Gastrocnemius medialis (tissue), 4 donors: ENCODE measurements at regions not wholly inside any gene's neighbourhood (a gene's known extent, or its start where the extent isn't known, plus 50 kb on each side); places are given as distances from the start of the nearest gene placed in this dataset.
"Not testable (repeated sequence)": the region's sequence is repeated elsewhere in the genome, so short reads cannot be mapped to it uniquely, and the experiment has no call there.

Experiments
- ATAC-seq, 2 donors: fragments of 150-250 bp; one replicate each; pipeline ENCODE4 v1.9.1; 2016
- DNase-seq, 2 donors: peaks; one replicate each; pipeline ENCODE4 v3.0.0-alpha.2; 2019
- H3K27ac ChIP-seq, 4 donors: fragments of 200-600 bp; sonication (generic); 1 replicate in 1 of 4; 2 replicates in 3 of 4; pipeline ENCODE4 v1.5.1; 2016 to 2018; ENCODE audit warnings: mild to moderate bottlenecking in 2 of 4, moderate library complexity in 1 of 4
- H3K27me3 ChIP-seq, 3 donors: fragments of 200-600 bp; sonication (generic) in 2 of 3; 1 replicate in 1 of 3; 2 replicates in 2 of 3; pipeline versions ENCODE4 v1.5.1 to v1.6.0; 2016 to 2019; ENCODE audit warnings: mild to moderate bottlenecking in 1 of 3, moderate library complexity in 1 of 3
- H3K36me3 ChIP-seq, 2 donors: fragments of 200-600 bp; sonication (generic) in 1 of 2; one replicate each; pipeline ENCODE4 v1.5.1; 2017 to 2018
- H3K4me1 ChIP-seq, 2 donors: fragments of 200-600 bp; sonication (generic) in 1 of 2; one replicate each; pipeline ENCODE4 v1.5.1; 2016 to 2017; ENCODE audit warnings: mild to moderate bottlenecking in 2 of 2
- H3K4me3 ChIP-seq, 4 donors: fragments of 200-600 bp; sonication (generic) in 3 of 4; 1 replicate in 1 of 4; 2 replicates in 3 of 4; pipeline ENCODE4 v1.5.1; 2016 to 2019; ENCODE audit warnings: mild to moderate bottlenecking in 2 of 4
- H3K9me3 ChIP-seq, 3 donors: fragments of 200-600 bp; sonication (generic) in 2 of 3; 1 replicate in 1 of 3; 2 replicates in 2 of 3; pipeline ENCODE4 v1.5.1; 2016 to 2019
- POLR2A ChIP-seq, 2 donors: fragments of 450-650 bp; IDR thresholded peaks; one replicate each; pipeline ENCODE4 v1.6.1; 2017; ENCODE audit warnings: antibody characterized with exemption in 2 of 2, mild to moderate bottlenecking in 2 of 2, moderate library complexity in 2 of 2
- in situ Hi-C, 4 donors: fragments of 200-750 bp; cut with MboI; loops; one replicate each; pipeline versions ENCODE4 v1.15.0 to v1.8.0; 2017; ENCODE audit warnings: low sequenced_read_pairs in 4 of 4
- intact Hi-C: fragments of 100-400 bp; cut with DNase I; formaldehyde crosslinking; loops from one replicate; pipeline ENCODE4 v1.15.1; 2023; ENCODE audit warnings: low total_unique reads
- TF ChIP-seq, protein P1 (sequence below), 5 experiments: fragments of 450-650 bp in 3 of 5; fragments of 200-600 bp in 2 of 5; sonication (generic) in 2 of 5; IDR thresholded peaks in 4 of 5; conservative IDR thresholded peaks in 1 of 5; 1 replicate in 4 of 5; 2 replicates in 1 of 5; pipeline ENCODE4 v1.5.1; 2016 to 2019; ENCODE audit warnings: antibody characterized with exemption in 5 of 5, mild to moderate bottlenecking in 3 of 5, moderate library complexity in 3 of 5

DNA sequence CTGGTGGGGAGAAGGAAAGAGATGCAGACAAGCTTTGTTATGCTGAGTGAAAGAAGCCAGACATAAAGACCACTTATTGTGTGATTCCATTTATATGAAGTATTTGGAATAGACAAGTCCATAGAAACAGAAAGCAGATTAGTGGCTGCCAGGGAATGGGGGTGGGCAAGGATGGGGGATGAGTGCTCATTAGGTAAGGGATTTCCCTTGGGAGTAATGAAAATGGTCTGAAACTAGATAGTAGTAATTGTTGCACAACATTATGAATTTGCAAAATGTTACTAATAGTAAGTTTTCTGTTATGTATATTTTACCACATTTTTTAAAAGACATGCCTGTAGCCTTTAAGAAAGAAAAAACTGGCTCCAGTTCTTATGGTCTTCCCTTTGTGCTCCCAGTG, 154.9 kb downstream of the LNPK start:
- in situ Hi-C loops (no loop called here), intact Hi-C loops (no loop called here)
- Histone ChIP-seq H3K9me3 (no peaks in the 10 kb centered on the region), H3K27ac (no peak overlapping the region), H3K4me3 (no peak overlapping the region), H3K36me3 (no peaks in the 10 kb centered on the region), H3K27me3 (no peaks in the 10 kb centered on the region), H3K4me1 (no peaks in the 10 kb centered on the region)
- ATAC-seq (no peak), DNase-seq (no peak)
- TF ChIP-seq POLR2A (IDR thresholded peaks at IDR 0.05): no peak
- TF ChIP-seq, protein P1, sequence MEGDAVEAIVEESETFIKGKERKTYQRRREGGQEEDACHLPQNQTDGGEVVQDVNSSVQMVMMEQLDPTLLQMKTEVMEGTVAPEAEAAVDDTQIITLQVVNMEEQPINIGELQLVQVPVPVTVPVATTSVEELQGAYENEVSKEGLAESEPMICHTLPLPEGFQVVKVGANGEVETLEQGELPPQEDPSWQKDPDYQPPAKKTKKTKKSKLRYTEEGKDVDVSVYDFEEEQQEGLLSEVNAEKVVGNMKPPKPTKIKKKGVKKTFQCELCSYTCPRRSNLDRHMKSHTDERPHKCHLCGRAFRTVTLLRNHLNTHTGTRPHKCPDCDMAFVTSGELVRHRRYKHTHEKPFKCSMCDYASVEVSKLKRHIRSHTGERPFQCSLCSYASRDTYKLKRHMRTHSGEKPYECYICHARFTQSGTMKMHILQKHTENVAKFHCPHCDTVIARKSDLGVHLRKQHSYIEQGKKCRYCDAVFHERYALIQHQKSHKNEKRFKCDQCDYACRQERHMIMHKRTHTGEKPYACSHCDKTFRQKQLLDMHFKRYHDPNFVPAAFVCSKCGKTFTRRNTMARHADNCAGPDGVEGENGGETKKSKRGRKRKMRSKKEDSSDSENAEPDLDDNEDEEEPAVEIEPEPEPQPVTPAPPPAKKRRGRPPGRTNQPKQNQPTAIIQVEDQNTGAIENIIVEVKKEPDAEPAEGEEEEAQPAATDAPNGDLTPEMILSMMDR (IDR thresholded peaks at IDR 0.05 in 4 of 5, conservative IDR thresholded peaks at IDR 0.05 in 1 of 5): no peak

GRCh38 chr2:175844169-175844568, 157.9 kb downstream of the LNPK start:
- no peaks in the 10 kb centered on the region for H3K9me3 ChIP-seq
- in situ Hi-C loops (no loop called here), intact Hi-C loops (no loop called here)
- TF ChIP-seq, protein P1 (IDR thresholded peaks at IDR 0.05 in 4 of 5, conservative IDR thresholded peaks at IDR 0.05 in 1 of 5): no peak
- TF ChIP-seq POLR2A (IDR thresholded peaks at IDR 0.05): no peak
- no peak overlapping the region for H3K27ac ChIP-seq
- H3K4me3 ChIP-seq: no peak overlapping the region
- ATAC-seq (no peak), DNase-seq (no peak)
- H3K36me3 ChIP-seq: no peaks in the 10 kb centered on the region
- H3K27me3 ChIP-seq: no peaks in the 10 kb centered on the region
- peaks cover 0 to 12% of the 10 kb centered on the region in 2 donors for H3K4me1 ChIP-seq

- Histone ChIP-seq H3K9me3 (no peaks in the 10 kb centered on the region), H3K36me3 (no peaks in the 10 kb centered on the region), H3K4me3 (no peak overlapping the region), H3K4me1 (peaks cover 0 to 12% of the 10 kb centered on the region in 2 donors), H3K27ac (no peak overlapping the region), H3K27me3 (no peaks in the 10 kb centered on the region)
- in situ Hi-C loops (no loop called here), intact Hi-C loops (no loop called here)
- ATAC-seq: no peak
- DNase-seq: no peak
- TF ChIP-seq, protein P1 (IDR thresholded peaks at IDR 0.05 in 4 of 5, conservative IDR thresholded peaks at IDR 0.05 in 1 of 5): no peak
- TF ChIP-seq POLR2A (IDR thresholded peaks at IDR 0.05): no peak
These were observed 158.4 kb downstream of the LNPK start for GRCh38 chr2:175843625-175844024.

GRCh38 chr2:175842996-175843395, 159.1 kb downstream of the LNPK start:
- in situ Hi-C loops: no loop called here
- no peak for ATAC-seq
- H3K4me1 ChIP-seq: peaks cover 0 to 12% of the 10 kb centered on the region in 2 donors
- H3K36me3 ChIP-seq: no peaks in the 10 kb centered on the region
- no peaks in the 10 kb centered on the region for H3K27me3 ChIP-seq
- DNase-seq: no peak
- no peak overlapping the region for H3K4me3 ChIP-seq
- no peaks in the 10 kb centered on the region for H3K9me3 ChIP-seq
- TF ChIP-seq, protein P1 (IDR thresholded peaks at IDR 0.05 in 4 of 5, conservative IDR thresholded peaks at IDR 0.05 in 1 of 5): no peak
- no peak for TF ChIP-seq POLR2A (IDR thresholded peaks at IDR 0.05)
- H3K27ac ChIP-seq: no peak overlapping the region
- intact Hi-C loops: no loop called here

GRCh38 chr2:175840765-175841164, 161.3 kb downstream of the LNPK start:
- DNase-seq, H3K27ac ChIP-seq, H3K27me3 ChIP-seq, H3K36me3 ChIP-seq, ATAC-seq, in situ Hi-C loops, H3K4me3 ChIP-seq, intact Hi-C loops, H3K9me3 ChIP-seq: not testable (repeated sequence)
- H3K4me1 ChIP-seq: peaks cover 0 to 28% of the 10 kb centered on the region in 2 donors
